Thymus (tissue), 11 donors: ENCODE measurements at regions not wholly inside any gene's neighbourhood (a gene's known extent, or its start where the extent isn't known, plus 50 kb on each side); places are given as distances from the start of the nearest gene placed in this dataset.

Experiments
- DNase-seq, 9 donors: peaks; one replicate each; pipeline ENCODE4 v3.0.0-alpha.2; 2013; ENCODE audit warnings: low spot score in 9 of 9, low read depth in 6 of 9, missing footprints in 1 of 9
- H3K27ac ChIP-seq, 2 donors: one replicate each; pipeline ENCODE4 v1.5.1; 2013; ENCODE audit warnings: control low read depth in 1 of 2, low read depth in 1 of 2, low read length in 1 of 2, mild to moderate bottlenecking in 1 of 2, moderate library complexity in 1 of 2
- H3K27me3 ChIP-seq, 2 donors: one replicate each; pipeline ENCODE4 v1.5.1; 2013; ENCODE audit warnings: low read length in 1 of 2; ENCODE audit not compliant: control insufficient read depth in 2 of 2, insufficient read depth in 1 of 2
- H3K36me3 ChIP-seq, 2 donors: one replicate each; pipeline ENCODE4 v1.5.1; 2013; ENCODE audit warnings: low read length in 1 of 2, mild to moderate bottlenecking in 1 of 2, moderate library complexity in 1 of 2; ENCODE audit not compliant: control insufficient read depth in 2 of 2, insufficient read depth in 2 of 2
- H3K4me1 ChIP-seq, 2 donors: one replicate each; pipeline ENCODE4 v1.5.1; 2013; ENCODE audit warnings: low read length in 2 of 2; ENCODE audit not compliant: control insufficient read depth in 2 of 2, insufficient read depth in 2 of 2
- H3K4me3 ChIP-seq, 2 donors: one replicate each; pipeline ENCODE4 v1.5.1; 2013; ENCODE audit warnings: low read length in 2 of 2, control low read depth in 1 of 2, mild to moderate bottlenecking in 1 of 2
- H3K9me3 ChIP-seq, 2 donors: one replicate each; pipeline ENCODE4 v1.5.1; 2013; ENCODE audit warnings: low read length in 1 of 2, mild to moderate bottlenecking in 1 of 2; ENCODE audit not compliant: control insufficient read depth in 2 of 2, insufficient read depth in 1 of 2
- WGBS: extraction: QIAGEN DNeasy Blood & Tissue Kit; methylation state at CpG from one replicate; pipeline ENCODE4 v1.1.7; 2013; 5-methylcytosine and 5-hydroxymethylcytosine counted together
- donor health status: healthy.

DNA sequence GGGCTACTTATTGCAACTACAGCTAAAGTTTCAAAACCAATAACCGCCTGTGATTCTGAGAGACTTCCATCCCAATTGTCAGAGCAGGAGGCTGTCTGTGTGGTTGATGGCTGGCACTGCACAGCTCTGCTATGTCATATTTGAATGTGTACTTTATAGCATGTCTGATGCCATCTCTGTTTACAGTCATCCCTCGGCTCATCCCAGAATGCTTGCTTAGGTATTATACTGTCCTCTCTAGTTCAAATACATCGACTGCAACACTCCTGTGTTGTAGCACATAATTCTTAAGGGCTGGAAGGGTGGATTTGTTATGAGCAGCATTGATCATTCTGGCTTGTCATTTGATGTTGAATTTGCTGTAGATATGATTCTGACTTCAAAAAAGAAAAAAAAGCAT lies 1617.5 kb upstream of the TENM3 start:
- Histone ChIP-seq H3K4me1 (no peaks in the 10 kb centered on the region), H3K36me3 (no peaks in the 10 kb centered on the region), H3K4me3 (no peak overlapping the region), H3K9me3 (no peaks in the 10 kb centered on the region), H3K27ac (no peak overlapping the region), H3K27me3 (no peaks in the 10 kb centered on the region)
- WGBS = 96% methylated on average over 3 of the region's 3 CpGs
- DNase-seq = no peak

DNA sequence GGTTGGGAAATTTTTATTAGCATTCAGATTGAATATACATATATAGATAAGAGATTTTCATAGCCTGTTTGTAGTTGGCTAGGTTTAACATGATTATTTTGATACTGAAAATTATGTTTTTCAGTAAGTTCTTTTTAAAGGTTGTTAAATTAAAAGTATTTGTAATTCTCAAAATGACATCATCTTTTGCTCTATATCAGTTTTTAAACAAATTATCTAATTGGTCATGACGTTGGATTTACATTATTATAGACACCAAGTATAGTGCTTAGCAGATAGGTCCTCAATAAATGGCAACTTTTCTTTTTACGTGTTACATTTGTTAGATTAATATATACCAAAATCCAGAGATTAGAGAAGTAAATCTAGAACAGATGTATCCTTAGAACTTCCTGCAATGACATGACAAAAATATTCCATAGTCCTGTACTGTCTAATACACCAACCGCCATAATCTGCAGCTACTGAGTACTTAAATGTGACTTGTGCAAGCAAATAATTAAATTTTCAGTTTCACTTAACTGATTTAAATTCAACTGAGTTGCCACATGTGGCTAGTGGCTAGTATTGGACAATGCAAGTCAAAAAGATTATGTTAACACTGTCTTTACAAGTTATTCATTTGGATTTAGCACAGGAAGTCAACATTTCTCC lies 1613.1 kb upstream of the TENM3 start:
- DNase-seq = no peak
- Histone ChIP-seq H3K27ac (no peak overlapping the region), H3K4me3 (no peak overlapping the region), H3K27me3 (no peaks in the 10 kb centered on the region), H3K36me3 (no peaks in the 10 kb centered on the region), H3K9me3 (no peaks in the 10 kb centered on the region), H3K4me1 (no peaks in the 10 kb centered on the region)
- WGBS = 43% methylated on average over 3 of the region's 3 CpGs

DNA sequence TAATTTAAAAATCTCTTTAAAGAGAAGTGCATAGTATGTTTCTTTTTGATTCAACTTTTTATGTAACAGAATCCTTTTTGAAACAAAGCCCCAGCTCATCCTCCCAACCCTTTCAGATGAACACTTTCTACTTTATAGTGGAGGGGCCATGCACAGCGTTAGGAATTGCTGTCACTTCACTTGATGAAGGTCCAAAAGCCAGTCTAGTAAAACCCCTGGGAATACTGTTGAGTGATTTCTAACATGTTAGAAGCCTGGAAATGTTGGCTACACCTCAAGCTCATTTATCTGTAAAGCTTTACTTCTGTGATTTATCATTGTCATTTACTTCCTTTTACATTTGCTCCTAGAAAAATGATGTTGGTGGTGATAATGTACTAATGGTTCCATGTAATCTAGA lies 1608.9 kb upstream of the TENM3 start:
- Histone ChIP-seq H3K27me3 (no peaks in the 10 kb centered on the region), H3K4me1 (no peaks in the 10 kb centered on the region), H3K36me3 (no peaks in the 10 kb centered on the region), H3K9me3 (no peaks in the 10 kb centered on the region), H3K27ac (no peak overlapping the region), H3K4me3 (no peak overlapping the region)
- WGBS = 86% methylated on average over 1 of the region's 1 CpG
- DNase-seq = no peak

DNA sequence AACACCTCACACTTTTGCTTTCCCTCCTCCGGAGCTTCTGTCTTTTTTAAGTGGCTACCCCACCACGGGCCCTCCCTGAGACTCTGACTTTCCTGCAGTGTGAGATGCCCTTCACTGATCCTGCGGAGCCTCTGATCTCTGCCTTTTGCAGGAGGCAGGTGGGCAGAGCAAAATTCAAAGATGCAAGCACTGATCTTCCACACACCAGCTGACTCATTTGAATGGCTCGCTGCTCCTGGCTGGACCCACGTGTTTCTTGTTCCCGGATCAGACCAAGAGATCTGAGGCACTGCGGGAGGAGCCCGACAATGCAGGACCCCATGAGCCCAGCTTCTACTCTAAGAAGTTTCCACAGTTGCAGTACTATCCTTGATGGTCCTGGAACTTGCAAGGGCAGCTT lies 1607.9 kb upstream of the TENM3 start:
- H3K27me3 ChIP-seq = no peaks in the 10 kb centered on the region
- no peak for DNase-seq
- no peaks in the 10 kb centered on the region for H3K36me3 ChIP-seq
- WGBS = 92% methylated on average over 8 of the region's 8 CpGs
- H3K9me3 ChIP-seq = no peaks in the 10 kb centered on the region
- no peaks in the 10 kb centered on the region for H3K4me1 ChIP-seq
- no peak overlapping the region for H3K27ac ChIP-seq
- no peak overlapping the region for H3K4me3 ChIP-seq

DNA sequence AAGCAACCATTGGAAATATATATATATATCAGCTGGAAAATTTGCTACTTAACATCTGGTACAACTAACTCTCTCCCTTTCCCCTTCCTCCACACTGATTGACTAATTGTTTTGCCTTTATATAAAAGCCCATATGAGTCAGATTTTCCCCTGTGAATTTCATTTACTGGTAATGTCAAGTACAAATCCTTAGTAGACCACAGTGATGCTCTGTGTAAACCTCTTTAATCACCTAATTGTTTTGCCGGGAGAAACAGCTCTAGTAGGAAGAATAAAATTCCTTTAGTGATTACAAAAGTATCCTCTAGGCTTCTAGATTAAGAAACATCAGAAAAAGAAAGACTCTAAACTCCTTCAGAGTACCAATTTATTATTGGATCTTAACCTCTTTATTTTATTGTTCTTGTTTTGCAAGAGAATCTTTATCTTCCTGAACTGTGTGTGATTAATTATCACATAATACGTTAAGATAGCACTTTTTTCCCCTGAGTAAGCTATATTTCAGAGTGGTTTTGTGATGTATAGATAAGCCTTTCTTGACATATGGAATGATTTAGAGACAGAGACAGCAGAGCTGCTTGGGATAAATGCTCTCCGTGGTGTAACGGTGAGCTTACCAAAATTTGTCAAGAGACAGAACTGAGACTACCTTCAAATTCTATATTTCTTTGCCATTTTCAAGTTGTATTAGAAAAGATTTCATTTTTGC lies 1606.4 kb upstream of the TENM3 start:
- no peak overlapping the region for H3K27ac ChIP-seq
- no peaks in the 10 kb centered on the region for H3K9me3 ChIP-seq
- no peaks in the 10 kb centered on the region for H3K36me3 ChIP-seq
- no peaks in the 10 kb centered on the region for H3K4me1 ChIP-seq
- 55% methylated on average over 4 of the region's 4 CpGs for WGBS
- no peak for DNase-seq
- no peak overlapping the region for H3K4me3 ChIP-seq
- H3K27me3 ChIP-seq = no peaks in the 10 kb centered on the region

DNA sequence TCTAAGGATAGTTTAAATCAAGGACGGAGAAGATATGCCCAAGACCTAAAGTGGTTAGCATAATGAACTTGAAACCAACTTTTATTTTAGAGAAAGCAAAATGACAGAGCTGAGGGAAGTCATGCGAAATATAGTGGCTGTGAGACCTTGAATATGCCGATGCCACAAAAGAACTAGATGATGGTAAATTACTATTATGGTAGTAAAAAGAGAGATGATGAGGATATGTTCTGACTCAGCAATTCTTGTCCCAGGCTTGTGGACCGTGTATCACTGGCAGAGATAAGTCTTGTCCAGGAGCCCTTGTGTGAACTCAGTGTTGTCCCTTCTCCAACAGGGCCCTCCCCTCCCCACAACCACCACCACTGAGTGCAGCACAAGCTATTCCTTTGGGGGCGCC lies 1605.6 kb upstream of the TENM3 start:
- H3K4me1 ChIP-seq = no peaks in the 10 kb centered on the region
- H3K4me3 ChIP-seq = no peak overlapping the region
- H3K27ac ChIP-seq = no peak overlapping the region
- 92% methylated on average over 5 of the region's 5 CpGs for WGBS
- no peak for DNase-seq
- no peaks in the 10 kb centered on the region for H3K9me3 ChIP-seq
- no peaks in the 10 kb centered on the region for H3K27me3 ChIP-seq
- no peaks in the 10 kb centered on the region for H3K36me3 ChIP-seq

DNA sequence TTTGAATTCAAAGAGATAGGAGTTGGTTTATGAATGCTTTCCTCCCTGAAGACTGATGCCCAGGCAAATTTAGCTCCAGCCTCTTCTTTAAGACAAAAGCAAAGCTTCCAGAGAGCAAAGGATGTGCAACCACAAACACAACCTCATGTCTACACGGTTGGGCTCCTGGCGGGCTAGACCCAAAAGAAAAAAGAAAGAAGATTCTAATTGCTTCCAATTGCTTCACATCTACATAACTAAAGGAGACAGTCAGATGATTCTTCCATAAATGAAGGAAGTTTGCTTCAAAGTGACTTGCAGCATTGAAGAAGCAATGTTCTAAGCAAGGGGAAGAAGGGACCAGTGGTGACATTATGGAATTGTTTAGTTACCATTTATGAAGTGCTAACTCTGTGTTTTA lies 1603.0 kb upstream of the TENM3 start:
- H3K9me3 ChIP-seq = no peaks in the 10 kb centered on the region
- no peak overlapping the region for H3K27ac ChIP-seq
- no peak for DNase-seq
- no peak overlapping the region for H3K4me3 ChIP-seq
- H3K36me3 ChIP-seq = no peaks in the 10 kb centered on the region
- 72% methylated on average over 2 of the region's 2 CpGs for WGBS
- no peaks in the 10 kb centered on the region for H3K4me1 ChIP-seq
- H3K27me3 ChIP-seq = no peaks in the 10 kb centered on the region

DNA sequence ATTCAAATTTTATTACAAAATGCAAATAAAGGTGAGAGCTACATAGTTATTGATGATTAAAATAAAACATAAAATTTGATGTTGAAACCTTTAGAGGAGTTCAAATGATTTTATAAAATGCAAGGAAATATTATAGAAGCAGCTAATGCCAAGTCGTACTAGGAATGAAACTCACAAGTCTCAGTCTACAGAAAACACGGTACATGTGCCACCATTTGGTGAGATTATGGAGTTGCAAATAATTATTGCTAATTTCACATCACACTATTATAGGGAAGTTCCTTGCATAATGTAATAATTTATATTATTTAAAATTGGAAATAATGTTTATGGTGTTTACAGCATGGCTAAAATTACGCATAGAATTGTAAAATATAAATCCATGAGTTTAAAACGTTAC lies 1601.7 kb upstream of the TENM3 start:
- DNase-seq = no peak
- Histone ChIP-seq H3K9me3 (no peaks in the 10 kb centered on the region), H3K4me1 (no peaks in the 10 kb centered on the region), H3K36me3 (no peaks in the 10 kb centered on the region), H3K27ac (no peak overlapping the region), H3K27me3 (no peaks in the 10 kb centered on the region), H3K4me3 (no peak overlapping the region)
- 70% methylated on average over 4 of the region's 4 CpGs for WGBS

DNA sequence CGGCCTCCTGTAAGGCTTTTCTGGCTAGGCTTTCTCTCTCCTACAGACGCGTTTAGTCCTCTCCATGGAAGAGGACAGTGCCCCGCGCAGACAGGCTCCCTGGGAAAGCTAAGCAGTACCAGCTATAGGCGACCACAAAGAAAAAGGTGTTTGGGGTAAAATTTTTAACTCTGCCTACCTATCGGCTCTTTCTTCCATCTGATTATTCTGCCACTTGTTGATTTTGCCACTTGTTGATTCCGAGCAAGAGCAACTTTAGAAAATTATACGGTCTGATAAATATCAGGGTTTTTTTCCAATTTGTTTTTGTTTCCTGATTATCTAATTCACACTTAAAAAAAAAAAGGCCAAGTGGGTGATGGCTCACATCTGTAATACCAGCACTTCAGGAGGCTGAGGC lies 1600.5 kb upstream of the TENM3 start:
- 90% methylated on average over 9 of the region's 9 CpGs for WGBS
- H3K9me3 ChIP-seq = no peaks in the 10 kb centered on the region
- H3K36me3 ChIP-seq = no peaks in the 10 kb centered on the region
- H3K4me1 ChIP-seq = no peaks in the 10 kb centered on the region
- no peak for DNase-seq
- H3K27ac ChIP-seq = no peak overlapping the region
- no peak overlapping the region for H3K4me3 ChIP-seq
- no peaks in the 10 kb centered on the region for H3K27me3 ChIP-seq
